ENCODE measurements at regions not wholly inside any gene's neighbourhood (a gene's known extent, or its start where the extent isn't known, plus 50 kb on each side); places are given as distances from the start of the nearest gene placed in this dataset.

- no peak overlapping the region for H2BK5ac ChIP-seq (ENCODE audit: insufficient read length, low read length)
- no peak overlapping the region for H2BK15ac ChIP-seq (ENCODE audit: low read depth, low read length)
- H2BK12ac ChIP-seq (ENCODE audit: insufficient read length, low read depth, low read length): no peak overlapping the region
- H3K27me3 Mint-ChIP-seq (ENCODE audit: low read depth): no peaks in the 10 kb centered on the region; the same call in 1 of the 2 replicates
- H4K20me1 ChIP-seq (ENCODE audit: control insufficient read depth, insufficient read depth, insufficient read length): no peaks in the 10 kb centered on the region
- no peak overlapping the region for H2BK20ac ChIP-seq (ENCODE audit: low read depth, low read length, poor library complexity, severe bottlenecking)
- H3K4me1 ChIP-seq (ENCODE audit: insufficient read depth, low read length): no peaks in the 10 kb centered on the region
- no peak for DNase-seq
- H3K36me3 Mint-ChIP-seq (ENCODE audit: insufficient read depth in 1 of 3, low read depth in 3 of 3): peaks cover 0 to 13% (median 3%) of the 10 kb centered on the region in 3 experiments; a peak in 3 of 7 replicates
- no peak overlapping the region for H4K5ac ChIP-seq (ENCODE audit: insufficient read length, low read depth, low read length)
- no peak overlapping the region for H3K4me2 ChIP-seq (ENCODE audit: insufficient read depth, insufficient read length, low read length)
- H3K4ac ChIP-seq (ENCODE audit: low read depth, low read length): no peak overlapping the region
- H2BK120ac ChIP-seq (ENCODE audit: low read depth, low read length, poor library complexity, severe bottlenecking): no peak overlapping the region
- no peak overlapping the region for H2AK5ac ChIP-seq (ENCODE audit: insufficient read length, low read length)
- no peak overlapping the region for H3K18ac ChIP-seq (ENCODE audit: insufficient read length, low read depth, low read length)
- no peak overlapping the region for H2AFZ ChIP-seq (ENCODE audit: low read length)
- H3K27ac Mint-ChIP-seq: no peak overlapping the region
- H3K14ac ChIP-seq (ENCODE audit: insufficient read depth, low read length): no peak overlapping the region
- no peak overlapping the region for H3T11ph ChIP-seq (ENCODE audit: low read length)
- H3K79me1 ChIP-seq (ENCODE audit: insufficient read depth, low read depth, low read length, poor library complexity, severe bottlenecking): no peaks in the 10 kb centered on the region
- WGBS (ENCODE audit: extremely low coverage, insufficient read length, low lambda C conversion rate): no CpG with 5 or more reads among the region's 7 CpGs
- peaks cover 0 to 3% of the 10 kb centered on the region in 2 experiments; a peak in 2 of 4 replicates for H3K4me1 Mint-ChIP-seq
- no peaks in the 10 kb centered on the region for H3K79me2 ChIP-seq (ENCODE audit: insufficient read depth, low read length)
- H3K56ac ChIP-seq (ENCODE audit: insufficient read length, low read depth, low read length): no peak overlapping the region
- no peak overlapping the region for H3K4me3 Mint-ChIP-seq
- H4K91ac ChIP-seq (ENCODE audit: insufficient read length, low read depth, low read length): no peak overlapping the region
- no peaks in the 10 kb centered on the region for H3K27me3 ChIP-seq (ENCODE audit: insufficient read depth, low read length)
- H4K8ac ChIP-seq (replicated peaks; ENCODE audit: insufficient read length, low read depth, low read length): no peak overlapping the region
- no peaks in the 10 kb centered on the region for H3K23me2 ChIP-seq (ENCODE audit: insufficient read length, low read depth, low read length, poor library complexity, severe bottlenecking)
- H3K23ac ChIP-seq (ENCODE audit: insufficient read length, low read depth, low read length): no peak overlapping the region
- TF ChIP-seq CTCF (conservative IDR thresholded peaks at IDR 0.05): no peak
- peaks cover 13 to 15% of the 10 kb centered on the region in 2 experiments for H3K9me3 Mint-ChIP-seq
- H3K9ac ChIP-seq (ENCODE audit: extremely low read depth, insufficient read length, low read length): no peak overlapping the region
- H3K9me3 ChIP-seq (ENCODE audit: control insufficient read depth, low read depth, low read length): no peaks in the 10 kb centered on the region
- H3K27ac ChIP-seq (ENCODE audit: insufficient read length, low read depth, low read length): no peak overlapping the region
Measured at GRCh38 chr12:90124914-90125313, 416.3 kb upstream of the ATP2B1 start.

All from H9 (cell line).